GM06990 (cell line): ENCODE measurements at regions not wholly inside any gene's neighbourhood (a gene's known extent, or its start where the extent isn't known, plus 50 kb on each side); places are given as distances from the start of the nearest gene placed in this dataset.

Source experiments
- DNase-seq: peaks from one replicate; pipeline ENCODE4 v3.0.0-alpha.2; 2011; ENCODE audit not compliant: insufficient read length; ENCODE audit errors: extremely low read depth
- H3K27me3 ChIP-seq: replicated peaks from 2 replicates; pipeline ENCODE4 v1.6.0; 2011; ENCODE audit warnings: low read length; ENCODE audit not compliant: control insufficient read depth, insufficient read depth
- H3K36me3 ChIP-seq: 2 replicates; pipeline ENCODE4 v1.5.1; 2011; ENCODE audit warnings: low read length; ENCODE audit not compliant: control insufficient read depth, insufficient read depth
- H3K4me3 ChIP-seq: replicated peaks from 2 replicates; pipeline ENCODE4 v1.5.1; 2011; ENCODE audit warnings: low read depth, mild to moderate bottlenecking, control low read depth, low read length
- CTCF ChIP-seq: IDR thresholded peaks from 2 replicates; pipeline ENCODE4 v1.5.1; 2011; ENCODE audit warnings: low read length, control low read depth, mild to moderate bottlenecking, inconsistent platforms; ENCODE audit not compliant: insufficient read depth, poor library complexity, severe bottlenecking

DNA sequence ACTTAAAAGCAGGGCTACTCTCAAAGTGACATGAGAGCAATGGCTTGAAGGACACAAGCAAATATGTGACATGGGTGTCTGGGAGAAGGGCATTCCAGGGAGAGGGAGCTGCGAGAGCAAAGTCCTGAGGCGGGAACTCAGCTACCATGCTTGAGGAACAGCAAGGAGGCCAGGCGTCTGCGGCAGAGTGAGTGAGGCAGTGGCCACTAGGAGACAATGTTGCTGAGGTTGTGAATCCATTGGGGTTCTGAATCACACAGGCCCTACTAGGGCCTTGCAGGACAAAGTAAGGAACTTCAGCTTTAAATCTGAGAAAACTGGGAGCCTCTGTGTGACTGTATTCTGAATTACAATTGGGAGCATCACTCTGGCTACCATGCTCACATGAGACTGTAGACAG lies 94.1 kb upstream of the PRICKLE2 start:
- TF ChIP-seq CTCF, result no peak
- H3K36me3 ChIP-seq, result no peaks in the 10 kb centered on the region
- H3K4me3 ChIP-seq, result no peak overlapping the region
- H3K27me3 ChIP-seq, result no peaks in the 10 kb centered on the region
- DNase-seq, result no peak

DNA sequence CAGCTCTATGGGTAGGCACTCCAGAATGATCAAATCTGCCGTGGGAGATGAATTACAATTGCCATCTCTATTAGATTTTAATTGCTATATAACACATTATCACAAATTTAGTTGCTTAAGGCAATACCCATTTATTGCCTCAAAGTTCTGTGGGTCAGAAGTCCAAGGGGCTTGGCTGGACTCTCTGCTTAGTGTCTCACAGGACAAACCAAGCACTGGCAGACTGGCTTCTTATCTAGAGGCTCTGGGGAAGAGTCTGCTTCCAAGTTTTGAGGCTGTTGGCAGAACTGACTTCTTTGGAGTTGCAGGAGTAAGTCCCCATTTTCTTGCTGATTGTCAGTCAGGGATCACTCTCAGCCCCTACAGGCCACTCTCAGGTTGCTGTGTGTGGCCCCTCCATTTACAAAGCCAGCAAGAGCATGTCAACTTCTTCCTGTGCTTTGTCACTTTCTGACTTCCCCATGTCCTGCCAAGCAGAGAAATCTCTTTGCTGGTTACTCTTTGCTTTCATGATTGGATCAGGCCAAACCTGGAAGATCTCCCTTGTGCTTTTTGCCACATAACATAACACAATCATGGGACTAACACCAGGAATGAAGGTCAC lies 93.5 kb upstream of the PRICKLE2 start:
- H3K27me3 ChIP-seq, result no peaks in the 10 kb centered on the region
- no peak overlapping the region for H3K4me3 ChIP-seq
- TF ChIP-seq CTCF, result no peak
- no peak for DNase-seq
- H3K36me3 ChIP-seq, result no peaks in the 10 kb centered on the region

GRCh38 chr3:64318001-64318400 lies 92.7 kb upstream of the PRICKLE2 start:
- H3K27me3 ChIP-seq, result no peaks in the 10 kb centered on the region
- no peak for TF ChIP-seq CTCF
- DNase-seq, result no peak
- no peak overlapping the region for H3K4me3 ChIP-seq
- H3K36me3 ChIP-seq, result no peaks in the 10 kb centered on the region

DNA sequence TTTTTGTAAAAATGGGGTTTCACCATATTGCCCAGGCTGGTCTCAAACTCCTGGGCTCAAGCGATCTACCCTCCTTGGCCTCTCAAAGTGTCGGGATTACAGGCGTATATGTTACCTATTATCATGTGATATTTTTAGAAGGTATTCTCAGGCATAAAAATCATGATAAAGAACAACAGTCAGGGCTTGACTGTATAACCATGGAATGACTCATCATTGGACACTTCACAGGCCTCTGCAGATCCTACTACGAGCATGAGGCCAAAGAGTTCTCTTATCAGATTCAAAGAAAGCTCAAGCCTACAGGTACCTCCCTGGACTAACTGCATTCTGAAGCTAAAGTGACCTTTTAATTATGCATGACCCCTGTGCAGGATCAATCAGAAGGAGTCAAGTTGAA lies 91.7 kb upstream of the PRICKLE2 start:
- H3K36me3 ChIP-seq, result no peaks in the 10 kb centered on the region
- DNase-seq, result no peak
- H3K4me3 ChIP-seq, result no peak overlapping the region
- no peak for TF ChIP-seq CTCF
- no peaks in the 10 kb centered on the region for H3K27me3 ChIP-seq

DNA sequence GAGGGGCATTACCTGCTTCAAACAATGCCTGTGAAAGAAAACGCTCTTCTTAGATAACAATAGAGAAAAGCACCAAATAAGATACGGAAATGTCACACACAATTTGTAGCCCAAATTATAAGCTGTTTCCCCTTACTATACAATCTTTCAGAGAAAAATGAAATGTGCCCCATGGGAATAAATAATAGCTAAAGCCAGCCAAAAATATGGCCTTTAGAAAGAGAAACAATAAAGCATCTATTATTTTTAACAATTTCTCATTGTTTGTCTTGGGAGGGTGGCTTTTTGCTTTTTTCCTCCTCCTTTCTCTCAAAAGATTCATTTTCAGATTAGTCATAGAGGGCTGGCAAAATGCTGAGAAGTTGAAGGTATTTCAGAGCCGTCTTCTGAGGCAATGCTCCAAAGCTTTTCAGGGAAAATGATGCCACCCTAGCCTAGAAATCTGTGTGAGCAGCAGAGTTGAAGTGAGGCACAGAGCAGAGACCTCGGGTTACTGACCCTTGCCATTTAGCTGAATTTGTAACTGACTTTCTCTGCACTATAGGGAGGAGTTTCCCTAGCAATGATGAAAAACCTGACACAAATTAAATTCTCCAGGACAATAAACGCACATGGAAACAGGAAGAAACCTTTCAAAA lies 86.3 kb upstream of the PRICKLE2 start:
- DNase-seq, result no peak
- Histone ChIP-seq H3K4me3 (no peak overlapping the region), H3K27me3 (no peaks in the 10 kb centered on the region), H3K36me3 (no peaks in the 10 kb centered on the region)
- TF ChIP-seq CTCF, result no peak
